ENCODE measurements at regions not wholly inside any gene's neighbourhood (a gene's known extent, or its start where the extent isn't known, plus 50 kb on each side); places are given as distances from the start of the nearest gene placed in this dataset.
"Not testable (repeated sequence)": the region's sequence is repeated elsewhere in the genome, so short reads cannot be mapped to it uniquely, and the experiment has no call there.

DNA sequence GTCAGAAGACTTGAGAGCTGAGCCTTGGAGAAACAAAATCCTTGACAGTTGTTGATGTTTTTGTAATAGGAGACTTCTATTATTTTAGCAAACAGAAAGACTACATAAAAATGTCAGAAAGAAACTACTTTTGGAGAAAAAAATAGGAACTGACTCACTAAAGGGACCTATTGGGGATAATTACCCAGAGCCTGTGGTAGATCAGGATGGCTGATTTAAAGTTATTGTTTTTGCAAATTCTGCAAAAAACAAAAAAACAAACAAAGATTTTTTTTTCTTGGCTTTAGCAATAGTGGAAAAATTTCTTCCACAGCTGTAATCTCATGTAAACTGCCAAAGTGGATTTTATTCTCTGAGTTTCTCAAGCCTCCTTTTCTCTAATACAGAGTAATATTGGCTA is 101.5 kb upstream of the SATB1 start:
- H3K4me3 ChIP-seq (ENCODE audit: low read depth in 1 of 2, low read length in 2 of 2) = no peak overlapping the region
- no peak for ATAC-seq (ENCODE audit: insufficient read depth, low read depth)
- H3K27me3 ChIP-seq (ENCODE audit: insufficient read depth, low read length, poor library complexity) = no peaks in the 10 kb centered on the region
- no peak overlapping the region for H3K4me2 ChIP-seq (ENCODE audit: insufficient read depth, low read length)
- H3K9ac ChIP-seq (ENCODE audit: low read depth, low read length) = no peak overlapping the region
- H3K79me2 ChIP-seq (ENCODE audit: insufficient read depth, low read length) = no peaks in the 10 kb centered on the region
- no peak overlapping the region for H2AFZ ChIP-seq (ENCODE audit: low read depth, low read length)
- TF ChIP-seq EZH2 (IDR thresholded peaks at IDR 0.05; ENCODE audit: borderline replicate concordance, low read depth, low read length, severe bottlenecking) = no peak
- TF ChIP-seq CTCF (IDR thresholded peaks at IDR 0.05; ENCODE audit: borderline replicate concordance, extremely low read depth, low read length, poor library complexity, severe bottlenecking) = no peak
- no peaks in the 10 kb centered on the region for H3K4me1 ChIP-seq (ENCODE audit: insufficient read depth, low read length)
- no peak overlapping the region for H3K27ac ChIP-seq (ENCODE audit: low read length)
- no peaks in the 10 kb centered on the region for H3K36me3 ChIP-seq (ENCODE audit: insufficient read depth, low read length)
- peaks cover 9% of the 10 kb centered on the region for H3K9me3 ChIP-seq (ENCODE audit: insufficient read depth, low read length, severe bottlenecking)
- H4K20me1 ChIP-seq (ENCODE audit: insufficient read depth, low read length) = no peaks in the 10 kb centered on the region
- no peak for DNase-seq

DNA sequence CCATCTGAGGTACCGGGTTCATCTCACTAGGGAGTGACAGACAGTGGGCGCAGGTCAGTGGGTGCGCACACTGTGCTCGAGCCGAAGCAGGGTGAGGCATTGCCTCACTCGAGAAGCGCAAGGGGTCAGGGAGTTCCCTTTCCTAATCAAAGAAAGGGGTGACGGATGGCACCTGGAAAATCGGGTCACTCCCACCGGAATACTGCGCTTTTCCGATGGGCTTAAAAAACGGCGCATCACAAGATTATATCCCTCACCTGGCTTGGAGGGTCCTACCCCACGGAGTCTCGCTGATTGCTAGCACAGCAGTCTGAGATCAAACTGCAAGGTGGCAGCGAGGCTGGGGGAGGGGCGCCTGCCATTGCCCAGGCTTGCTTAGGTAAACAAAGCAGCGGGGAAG is 91.0 kb upstream of the SATB1 start:
- H3K27me3 ChIP-seq (ENCODE audit: insufficient read depth, low read length, poor library complexity); DNase-seq; H3K4me2 ChIP-seq (ENCODE audit: insufficient read depth, low read length); H3K4me3 ChIP-seq (ENCODE audit: low read depth in 1 of 2, low read length in 2 of 2); H3K79me2 ChIP-seq (ENCODE audit: insufficient read depth, low read length); H3K36me3 ChIP-seq (ENCODE audit: insufficient read depth, low read length); H2AFZ ChIP-seq (ENCODE audit: low read depth, low read length); H3K4me1 ChIP-seq (ENCODE audit: insufficient read depth, low read length); H3K9ac ChIP-seq (ENCODE audit: low read depth, low read length); H3K9me3 ChIP-seq (ENCODE audit: insufficient read depth, low read length, severe bottlenecking); ATAC-seq (ENCODE audit: insufficient read depth, low read depth); H4K20me1 ChIP-seq (ENCODE audit: insufficient read depth, low read length); H3K27ac ChIP-seq (ENCODE audit: low read length): not testable (repeated sequence)

DNA sequence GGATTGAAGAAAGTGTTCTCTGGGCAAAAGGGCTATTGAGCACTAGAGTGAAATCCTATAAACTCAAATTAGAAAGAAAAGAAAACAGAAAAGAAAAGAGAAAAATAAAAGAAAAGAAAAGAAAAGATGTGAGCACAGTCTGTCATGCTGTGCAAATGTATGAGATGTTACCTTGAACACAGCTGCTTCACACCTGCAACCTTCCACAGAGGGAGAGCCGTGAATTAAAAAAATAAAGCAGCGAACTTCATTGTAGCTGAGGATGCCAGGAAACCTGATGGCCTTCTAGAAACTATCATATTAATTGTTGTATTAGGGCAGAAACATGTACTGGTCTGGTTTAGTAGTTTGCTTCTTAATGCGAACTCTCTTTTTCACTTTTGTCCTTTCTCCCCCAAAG is 88.0 kb upstream of the SATB1 start:
- no peak overlapping the region for H2AFZ ChIP-seq (ENCODE audit: low read depth, low read length)
- no peaks in the 10 kb centered on the region for H3K36me3 ChIP-seq (ENCODE audit: insufficient read depth, low read length)
- H4K20me1 ChIP-seq (ENCODE audit: insufficient read depth, low read length) = no peaks in the 10 kb centered on the region
- no peak overlapping the region for H3K27ac ChIP-seq (ENCODE audit: low read length)
- DNase-seq (no peak), ATAC-seq (ENCODE audit: insufficient read depth, low read depth) (no peak)
- no peaks in the 10 kb centered on the region for H3K27me3 ChIP-seq (ENCODE audit: insufficient read depth, low read length, poor library complexity)
- no peaks in the 10 kb centered on the region for H3K9me3 ChIP-seq (ENCODE audit: insufficient read depth, low read length, severe bottlenecking)
- no peak overlapping the region for H3K4me2 ChIP-seq (ENCODE audit: insufficient read depth, low read length)
- TF ChIP-seq CTCF (IDR thresholded peaks at IDR 0.05; ENCODE audit: borderline replicate concordance, extremely low read depth, low read length, poor library complexity, severe bottlenecking) (no peak), EZH2 (IDR thresholded peaks at IDR 0.05; ENCODE audit: borderline replicate concordance, low read depth, low read length, severe bottlenecking) (no peak)
- no peaks in the 10 kb centered on the region for H3K79me2 ChIP-seq (ENCODE audit: insufficient read depth, low read length)
- 0 out of 2 replicates have a peak, but pooled peaks cover 5% of the 10 kb centered on the region for H3K4me1 ChIP-seq (ENCODE audit: insufficient read depth, low read length)
- no peak overlapping the region for H3K4me3 ChIP-seq (ENCODE audit: low read depth in 1 of 2, low read length in 2 of 2)
- no peak overlapping the region for H3K9ac ChIP-seq (ENCODE audit: low read depth, low read length)

DNA sequence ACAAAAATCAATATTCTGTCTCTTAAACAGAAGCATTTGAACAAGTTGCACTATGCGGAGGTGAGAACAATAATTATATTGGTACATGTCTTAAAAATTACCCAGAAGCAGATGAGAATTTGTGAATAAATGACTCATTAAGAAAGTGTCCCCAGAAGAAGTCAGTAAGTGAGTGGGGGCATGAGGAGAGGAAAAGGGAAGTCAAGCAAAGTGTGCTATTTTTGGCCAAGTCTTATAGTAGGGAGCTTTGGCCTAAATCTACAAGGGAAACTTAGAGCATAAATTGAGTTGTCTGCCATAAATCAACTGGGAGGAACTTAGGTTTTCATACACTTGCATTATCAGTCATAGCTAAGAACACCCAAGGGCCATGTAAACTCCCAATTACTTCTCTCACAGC is 86.9 kb upstream of the SATB1 start:
- ATAC-seq (ENCODE audit: insufficient read depth, low read depth) = no peak

More for the DNA sequence above, 86.9 kb upstream of the SATB1 start:
- Histone ChIP-seq H3K79me2 (ENCODE audit: insufficient read depth, low read length) (no peaks in the 10 kb centered on the region), H3K4me3 (ENCODE audit: low read depth in 1 of 2, low read length in 2 of 2) (no peak overlapping the region), H3K36me3 (ENCODE audit: insufficient read depth, low read length) (no peaks in the 10 kb centered on the region), H3K27ac (ENCODE audit: low read length) (no peak overlapping the region), H3K4me1 (ENCODE audit: insufficient read depth, low read length) (0 out of 2 replicates have a peak, but pooled peaks cover 5% of the 10 kb centered on the region), H3K9me3 (ENCODE audit: insufficient read depth, low read length, severe bottlenecking) (no peaks in the 10 kb centered on the region), H2AFZ (ENCODE audit: low read depth, low read length) (no peak overlapping the region), H3K4me2 (ENCODE audit: insufficient read depth, low read length) (no peak overlapping the region), H3K9ac (ENCODE audit: low read depth, low read length) (no peak overlapping the region), H4K20me1 (ENCODE audit: insufficient read depth, low read length) (no peaks in the 10 kb centered on the region), H3K27me3 (ENCODE audit: insufficient read depth, low read length, poor library complexity) (no peaks in the 10 kb centered on the region)
- DNase-seq = no peak
- no peak for TF ChIP-seq CTCF (IDR thresholded peaks at IDR 0.05; ENCODE audit: borderline replicate concordance, extremely low read depth, low read length, poor library complexity, severe bottlenecking)
- no peak for TF ChIP-seq EZH2 (IDR thresholded peaks at IDR 0.05; ENCODE audit: borderline replicate concordance, low read depth, low read length, severe bottlenecking)

Data from DND-41 (cell line).